ENCODE measurements at regions not wholly inside any gene's neighbourhood (a gene's known extent, or its start where the extent isn't known, plus 50 kb on each side); places are given as distances from the start of the nearest gene placed in this dataset.

- H3K27ac ChIP-seq (ENCODE audit: low read depth, low read length) = no peak overlapping the region
- H3K79me1 ChIP-seq (ENCODE audit: low read length) = no peaks in the 10 kb centered on the region
- no peaks in the 10 kb centered on the region for H3K27me3 ChIP-seq (ENCODE audit: insufficient read depth, low read length)
- no peak overlapping the region for H3K9ac ChIP-seq (ENCODE audit: low read length)
- H2BK5ac ChIP-seq (ENCODE audit: low read depth, low read length, poor library complexity) = no peak overlapping the region
- H3K36me3 ChIP-seq (ENCODE audit: control insufficient read depth in 1 of 2, insufficient read depth in 2 of 2, low read length in 2 of 2) = no peaks in the 10 kb centered on the region
- H4K91ac ChIP-seq (ENCODE audit: low read depth, low read length) = no peak overlapping the region
- H3K79me2 ChIP-seq (ENCODE audit: control insufficient read depth, insufficient read depth, low read length, poor library complexity) = no peaks in the 10 kb centered on the region
- no peak overlapping the region for H2BK120ac ChIP-seq (ENCODE audit: insufficient read depth, low read length, poor library complexity)
- no peak overlapping the region for H2AFZ ChIP-seq (ENCODE audit: insufficient read depth, low read length, poor library complexity)
- H3K4me3 ChIP-seq (ENCODE audit: low read depth, low read length) = no peak overlapping the region
- H3K9me3 ChIP-seq (ENCODE audit: insufficient read depth, low read depth, low read length) = peaks cover 2% of the 10 kb centered on the region
- no peak overlapping the region for H3K23ac ChIP-seq (ENCODE audit: low read length)
- H2BK12ac ChIP-seq (ENCODE audit: low read length) = no peak overlapping the region
- no peak overlapping the region for H4K12ac ChIP-seq (ENCODE audit: low read depth, low read length)
- H3K4ac ChIP-seq (ENCODE audit: low read depth, low read length) = no peak overlapping the region
- H2AK5ac ChIP-seq (ENCODE audit: low read length) = no peak overlapping the region
- DNase-seq = no peak
- no peak overlapping the region for H3K4me2 ChIP-seq (ENCODE audit: low read length)
- no peaks in the 10 kb centered on the region for H3K4me1 ChIP-seq (ENCODE audit: control insufficient read depth in 1 of 2, insufficient read depth in 2 of 2, low read length in 2 of 2)
- H3K18ac ChIP-seq (ENCODE audit: low read length) = no peak overlapping the region
- H3K14ac ChIP-seq (ENCODE audit: low read length) = no peak overlapping the region
- no peak overlapping the region for H4K8ac ChIP-seq (ENCODE audit: low read depth, low read length)
Observed at GRCh38 chr12:4847713-4848112, 62.0 kb upstream of the KCNA1 start.

- no peak overlapping the region for H4K91ac ChIP-seq (ENCODE audit: low read depth, low read length)
Observed at GRCh38 chr12:4849115-4849541, 60.6 kb upstream of the KCNA1 start.

GRCh38 chr12:4849795-4850345, 59.8 kb upstream of the KCNA1 start:
- Histone ChIP-seq H2BK120ac (ENCODE audit: insufficient read depth, low read length, poor library complexity) (no peak overlapping the region), H3K23ac (ENCODE audit: low read length) (no peak overlapping the region), H3K79me2 (ENCODE audit: control insufficient read depth, insufficient read depth, low read length, poor library complexity) (no peaks in the 10 kb centered on the region), H3K79me1 (ENCODE audit: low read length) (no peaks in the 10 kb centered on the region), H3K4me1 (ENCODE audit: control insufficient read depth in 1 of 2, insufficient read depth in 2 of 2, low read length in 2 of 2) (no peaks in the 10 kb centered on the region), H3K14ac (ENCODE audit: low read length) (no peak overlapping the region), H3K27me3 (ENCODE audit: insufficient read depth, low read length) (no peaks in the 10 kb centered on the region), H4K91ac (ENCODE audit: low read depth, low read length) (no peak overlapping the region), H3K9me3 (ENCODE audit: insufficient read depth, low read depth, low read length) (no peaks in the 10 kb centered on the region), H3K4ac (ENCODE audit: low read depth, low read length) (no peak overlapping the region), H3K36me3 (ENCODE audit: control insufficient read depth in 1 of 2, insufficient read depth in 2 of 2, low read length in 2 of 2) (no peaks in the 10 kb centered on the region), H2AK5ac (ENCODE audit: low read length) (no peak overlapping the region), H2BK12ac (ENCODE audit: low read length) (no peak overlapping the region), H4K12ac (ENCODE audit: low read depth, low read length) (no peak overlapping the region), H3K4me2 (ENCODE audit: low read length) (no peak overlapping the region), H3K18ac (ENCODE audit: low read length) (no peak overlapping the region), H3K9ac (ENCODE audit: low read length) (no peak overlapping the region), H4K8ac (ENCODE audit: low read depth, low read length) (no peak overlapping the region), H3K27ac (ENCODE audit: low read depth, low read length) (no peak overlapping the region), H2BK5ac (ENCODE audit: low read depth, low read length, poor library complexity) (no peak overlapping the region), H3K4me3 (ENCODE audit: low read depth, low read length) (no peak overlapping the region), H2AFZ (ENCODE audit: insufficient read depth, low read length, poor library complexity) (no peak overlapping the region)
- DNase-seq = no peak
- WGBS (ENCODE audit: extremely low coverage, insufficient coverage, insufficient read length) = no CpG with 5 or more reads among the region's 18 CpGs

More at GRCh38 chr12:4849115-4849541, 60.6 kb upstream of the KCNA1 start:
- Histone ChIP-seq H4K8ac (ENCODE audit: low read depth, low read length) (no peak overlapping the region), H3K4me3 (ENCODE audit: low read depth, low read length) (no peak overlapping the region), H2AFZ (ENCODE audit: insufficient read depth, low read length, poor library complexity) (no peak overlapping the region), H2BK120ac (ENCODE audit: insufficient read depth, low read length, poor library complexity) (no peak overlapping the region), H3K9ac (ENCODE audit: low read length) (no peak overlapping the region), H3K14ac (ENCODE audit: low read length) (no peak overlapping the region), H3K4me1 (ENCODE audit: control insufficient read depth in 1 of 2, insufficient read depth in 2 of 2, low read length in 2 of 2) (no peaks in the 10 kb centered on the region), H3K79me2 (ENCODE audit: control insufficient read depth, insufficient read depth, low read length, poor library complexity) (no peaks in the 10 kb centered on the region), H2BK5ac (ENCODE audit: low read depth, low read length, poor library complexity) (no peak overlapping the region), H3K4ac (ENCODE audit: low read depth, low read length) (no peak overlapping the region), H3K36me3 (ENCODE audit: control insufficient read depth in 1 of 2, insufficient read depth in 2 of 2, low read length in 2 of 2) (no peaks in the 10 kb centered on the region), H3K27me3 (ENCODE audit: insufficient read depth, low read length) (no peaks in the 10 kb centered on the region), H3K9me3 (ENCODE audit: insufficient read depth, low read depth, low read length) (peaks cover 2% of the 10 kb centered on the region), H2BK12ac (ENCODE audit: low read length) (no peak overlapping the region), H3K79me1 (ENCODE audit: low read length) (no peaks in the 10 kb centered on the region), H2AK5ac (ENCODE audit: low read length) (no peak overlapping the region), H3K23ac (ENCODE audit: low read length) (no peak overlapping the region), H3K18ac (ENCODE audit: low read length) (no peak overlapping the region), H3K4me2 (ENCODE audit: low read length) (no peak overlapping the region), H3K27ac (ENCODE audit: low read depth, low read length) (no peak overlapping the region), H4K12ac (ENCODE audit: low read depth, low read length) (no peak overlapping the region)
- WGBS (ENCODE audit: extremely low coverage, insufficient coverage, insufficient read length) = no CpG with 5 or more reads among the region's 5 CpGs
- DNase-seq = peak in 1 of 2 donors; percentile 45

GRCh38 chr12:4850857-4851380, 58.8 kb upstream of the KCNA1 start:
- Histone ChIP-seq H2AFZ (ENCODE audit: insufficient read depth, low read length, poor library complexity) (no peak overlapping the region), H3K4me1 (ENCODE audit: control insufficient read depth in 1 of 2, insufficient read depth in 2 of 2, low read length in 2 of 2) (no peaks in the 10 kb centered on the region), H4K91ac (ENCODE audit: low read depth, low read length) (no peak overlapping the region), H3K18ac (ENCODE audit: low read length) (no peak overlapping the region), H4K12ac (ENCODE audit: low read depth, low read length) (no peak overlapping the region), H3K14ac (ENCODE audit: low read length) (no peak overlapping the region), H3K4me3 (ENCODE audit: low read depth, low read length) (no peak overlapping the region), H3K9ac (ENCODE audit: low read length) (no peak overlapping the region), H3K4me2 (ENCODE audit: low read length) (no peak overlapping the region), H3K27ac (ENCODE audit: low read depth, low read length) (no peak overlapping the region), H2BK5ac (ENCODE audit: low read depth, low read length, poor library complexity) (no peak overlapping the region), H3K27me3 (ENCODE audit: insufficient read depth, low read length) (no peaks in the 10 kb centered on the region), H2BK12ac (ENCODE audit: low read length) (no peak overlapping the region), H3K23ac (ENCODE audit: low read length) (no peak overlapping the region), H4K8ac (ENCODE audit: low read depth, low read length) (no peak overlapping the region), H3K36me3 (ENCODE audit: control insufficient read depth in 1 of 2, insufficient read depth in 2 of 2, low read length in 2 of 2) (no peaks in the 10 kb centered on the region), H3K79me2 (ENCODE audit: control insufficient read depth, insufficient read depth, low read length, poor library complexity) (no peaks in the 10 kb centered on the region), H3K9me3 (ENCODE audit: insufficient read depth, low read depth, low read length) (no peaks in the 10 kb centered on the region), H3K4ac (ENCODE audit: low read depth, low read length) (no peak overlapping the region), H2BK120ac (ENCODE audit: insufficient read depth, low read length, poor library complexity) (no peak overlapping the region), H2AK5ac (ENCODE audit: low read length) (no peak overlapping the region), H3K79me1 (ENCODE audit: low read length) (no peaks in the 10 kb centered on the region)
- no CpG with 5 or more reads among the region's 9 CpGs for WGBS (ENCODE audit: extremely low coverage, insufficient coverage, insufficient read length)
- DNase-seq = no peak
